Left cardiac atrium (tissue), 4 donors: ENCODE measurements at regions not wholly inside any gene's neighbourhood (a gene's known extent, or its start where the extent isn't known, plus 50 kb on each side); places are given as distances from the start of the nearest gene placed in this dataset.

ENCODE experiments used
- ATAC-seq, 2 donors: fragments of 200-7000 bp; cut with Tn5 transposase; one replicate each; pipeline ENCODE4 v1.9.1; 2020; ENCODE audit warnings: mild to moderate bottlenecking in 2 of 2, moderate library complexity in 2 of 2
- DNase-seq: peaks from one replicate; pipeline ENCODE4 v3.0.0-alpha.2; 2020
- intact Hi-C, 2 donors: fragments of 100-400 bp; cut with DNase I; formaldehyde crosslinking; loops; one replicate each; pipeline versions ENCODE4 v1.14.1 to v1.15.1; 2022 to 2023
- donor health status: DM: no; HTN: yes; CAD: no.
- donor health status: DM: no; HTN: yes; CAD: no; lungs with severe emphysema.
- donor health status: DM: yes; HTN: yes; CAD: no.
- donor health status: Dilated cardiomyopathy.

GRCh38 chr10:128973221-128973620 lies 493.8 kb upstream of the MGMT start:
- DNase-seq (no peak), ATAC-seq (no peak)
- intact Hi-C loops = no loop called here

DNA sequence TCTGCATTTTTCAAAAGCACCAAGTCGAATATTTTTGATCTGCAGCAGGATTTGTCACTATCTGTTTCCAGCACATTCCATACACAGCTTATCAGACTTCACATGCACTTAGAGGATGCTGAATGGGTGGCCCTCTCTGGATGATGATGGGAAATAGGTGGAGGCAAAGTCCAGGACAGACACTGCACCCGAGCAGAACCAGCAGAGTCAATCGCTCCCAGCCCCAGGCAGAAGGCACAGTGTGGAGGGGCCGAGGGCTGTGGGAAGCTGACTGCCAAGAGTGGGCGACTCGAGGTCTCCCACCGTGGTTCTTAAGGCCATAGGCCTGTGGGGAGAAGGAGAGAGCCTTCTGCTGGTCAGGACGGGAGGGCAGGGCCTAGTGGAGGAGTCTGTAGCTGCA lies 490.2 kb upstream of the MGMT start:
- intact Hi-C loops = no loop called here
- ATAC-seq (no peak), DNase-seq (no peak)

DNA sequence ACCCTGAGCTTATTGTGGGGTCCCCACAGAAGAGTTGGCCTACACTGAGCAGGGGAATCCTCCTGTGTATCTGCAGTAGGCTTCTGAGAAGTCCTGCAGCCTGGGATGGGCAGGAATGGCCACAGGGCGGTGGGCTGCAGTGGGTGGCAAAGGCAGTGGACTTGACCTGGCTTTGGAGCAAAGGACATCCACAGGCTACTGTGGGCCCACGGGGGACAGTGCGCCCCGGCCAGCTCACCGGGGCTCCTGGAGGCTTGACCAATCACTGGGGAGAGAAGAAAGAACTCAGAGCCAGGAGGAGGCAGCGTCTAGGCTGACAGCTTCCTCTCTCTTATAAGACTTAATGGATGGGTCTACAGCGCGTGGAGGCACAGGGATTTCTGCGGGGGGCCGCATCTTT lies 488.8 kb upstream of the MGMT start:
- ATAC-seq = no peak
- DNase-seq = no peak

DNA sequence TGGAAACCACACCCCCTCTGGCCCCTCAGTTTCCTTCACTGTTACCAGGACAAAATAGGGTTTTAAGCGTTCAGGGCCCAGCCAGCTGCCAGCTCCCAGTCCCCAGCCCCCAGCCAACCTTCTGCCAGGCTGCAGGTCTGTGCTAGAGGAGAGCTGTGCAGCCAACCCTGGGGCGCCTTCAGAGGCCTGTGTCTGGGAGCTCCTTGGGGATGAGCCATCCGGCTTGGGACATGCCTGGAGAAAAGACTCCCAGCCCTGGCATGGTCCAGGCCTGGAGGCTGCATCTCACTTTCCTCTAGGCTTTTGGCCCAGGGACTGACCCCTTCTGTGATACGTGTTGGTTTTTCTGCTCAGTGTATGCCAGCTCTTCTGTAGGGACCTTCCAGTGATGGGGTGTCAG lies 487.6 kb upstream of the MGMT start:
- DNase-seq (no peak), ATAC-seq (no peak)
- intact Hi-C loops = no loop called here

More for the DNA sequence above, 488.8 kb upstream of the MGMT start:
- intact Hi-C loops = no loop called here

- no peak for DNase-seq
- ATAC-seq = no peak
- intact Hi-C loops = no loop called here
These were observed 485.8 kb upstream of the MGMT start for GRCh38 chr10:128981251-128981650.

GRCh38 chr10:128981881-128982615 lies 485.0 kb upstream of the MGMT start:
- ATAC-seq = no peak
- DNase-seq = no peak
- intact Hi-C loops = no loop called here

GRCh38 chr10:128982616-128982915 lies 484.5 kb upstream of the MGMT start:
- DNase-seq (no peak), ATAC-seq (no peak)
- intact Hi-C loops = no loop called here

GRCh38 chr10:128985036-128985435 lies 482.0 kb upstream of the MGMT start:
- no peak for ATAC-seq
- DNase-seq = no peak
- intact Hi-C loops = no loop called here

GRCh38 chr10:128990986-128991385 lies 476.1 kb upstream of the MGMT start:
- intact Hi-C loops = no loop called here
- no peak for DNase-seq
- no peak for ATAC-seq

DNA sequence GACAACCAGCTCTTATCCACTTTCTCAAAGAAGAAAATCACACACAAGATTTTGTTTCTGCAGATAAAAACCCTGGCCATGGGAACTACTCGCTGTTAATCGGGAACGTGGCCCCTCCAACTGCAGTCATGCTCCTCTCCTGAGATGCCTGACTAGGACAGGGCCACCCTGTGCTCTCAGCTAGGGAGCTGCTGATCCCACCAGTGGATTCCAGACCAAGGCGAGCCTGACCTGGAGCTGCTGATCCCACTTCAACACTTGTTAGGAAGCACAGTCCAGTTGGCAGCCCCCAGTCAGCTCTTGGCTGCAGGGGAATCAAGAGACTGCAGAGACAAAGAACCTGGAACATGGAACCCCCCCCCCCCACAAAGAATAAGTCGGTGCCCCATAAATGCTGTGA lies 474.3 kb upstream of the MGMT start:
- DNase-seq (no peak), ATAC-seq (no peak)
- intact Hi-C loops = no loop called here

GRCh38 chr10:128993443-128993842 lies 473.6 kb upstream of the MGMT start:
- ATAC-seq (no peak), DNase-seq (no peak)
- intact Hi-C loops = no loop called here

GRCh38 chr10:128993911-128994538 lies 473.0 kb upstream of the MGMT start:
- ATAC-seq = no peak
- DNase-seq = no peak
- intact Hi-C loops = no loop called here

GRCh38 chr10:128994598-128995143 lies 472.4 kb upstream of the MGMT start:
- no peak for DNase-seq
- ATAC-seq = no peak

GRCh38 chr10:128995676-128996075 lies 471.4 kb upstream of the MGMT start:
- intact Hi-C loops = no loop called here

More at GRCh38 chr10:128994598-128995143, 472.4 kb upstream of the MGMT start:
- intact Hi-C loops = no loop called here

DNA sequence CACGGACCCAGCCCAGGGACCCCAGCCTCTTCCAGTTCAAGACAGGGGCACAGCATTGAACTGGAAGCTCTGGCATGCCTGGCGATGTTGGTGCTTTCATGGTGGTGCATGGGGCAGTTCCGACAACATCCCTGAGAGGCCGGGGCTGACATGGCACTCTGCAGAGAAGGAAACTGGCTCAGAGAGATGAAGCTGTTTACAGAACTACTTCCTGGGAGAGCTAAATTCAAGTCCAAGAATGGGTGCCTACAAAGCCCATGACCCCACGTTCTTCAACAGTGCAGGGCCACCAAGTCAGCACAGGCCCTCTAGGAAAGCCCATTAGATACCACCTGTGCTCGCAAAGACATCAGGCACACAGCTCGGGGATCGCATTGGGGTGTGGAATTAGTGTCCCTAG lies 470.9 kb upstream of the MGMT start:
- no peak for ATAC-seq
- intact Hi-C loops = no loop called here
- DNase-seq = no peak

More at GRCh38 chr10:128995676-128996075, 471.4 kb upstream of the MGMT start:
- DNase-seq (no peak), ATAC-seq (no peak)

DNA sequence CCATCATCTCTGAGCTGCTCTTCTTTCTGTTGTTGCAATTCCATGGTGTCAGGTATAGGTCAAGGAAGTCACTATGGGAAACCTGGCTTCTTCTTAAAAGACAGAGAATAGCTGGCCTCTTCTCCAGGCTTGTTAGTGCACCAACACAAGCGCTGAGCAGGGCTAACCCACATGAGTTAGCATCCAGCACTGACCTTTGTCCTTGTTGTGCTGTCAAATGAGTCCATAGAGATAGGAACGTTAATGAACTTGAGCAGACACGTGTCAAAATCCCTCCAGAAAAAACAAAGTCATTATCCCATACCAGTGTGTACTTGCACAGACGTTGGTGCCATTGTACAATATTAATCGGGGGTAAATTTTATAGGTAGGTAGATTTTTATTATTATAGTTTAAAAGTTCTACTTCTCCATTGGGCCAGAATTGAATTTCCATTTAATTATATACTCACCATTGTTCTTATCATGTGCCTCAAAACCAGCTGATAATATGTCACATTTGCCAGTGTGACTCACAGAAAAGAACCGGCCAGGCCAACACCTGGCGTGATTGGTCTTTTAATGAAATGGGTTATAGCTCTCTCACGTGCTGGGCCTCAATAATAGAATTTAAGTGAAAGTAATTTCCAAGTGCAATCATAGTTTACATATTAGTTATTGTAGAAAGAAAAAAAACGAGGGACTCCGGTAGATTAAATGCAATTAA lies 468.8 kb upstream of the MGMT start:
- ATAC-seq (no peak), DNase-seq (no peak)
- intact Hi-C loops = no loop called here

- no peak for DNase-seq
- no peak for ATAC-seq
- intact Hi-C loops = no loop called here
These were observed 462.6 kb upstream of the MGMT start for GRCh38 chr10:129004398-129004797.

DNA sequence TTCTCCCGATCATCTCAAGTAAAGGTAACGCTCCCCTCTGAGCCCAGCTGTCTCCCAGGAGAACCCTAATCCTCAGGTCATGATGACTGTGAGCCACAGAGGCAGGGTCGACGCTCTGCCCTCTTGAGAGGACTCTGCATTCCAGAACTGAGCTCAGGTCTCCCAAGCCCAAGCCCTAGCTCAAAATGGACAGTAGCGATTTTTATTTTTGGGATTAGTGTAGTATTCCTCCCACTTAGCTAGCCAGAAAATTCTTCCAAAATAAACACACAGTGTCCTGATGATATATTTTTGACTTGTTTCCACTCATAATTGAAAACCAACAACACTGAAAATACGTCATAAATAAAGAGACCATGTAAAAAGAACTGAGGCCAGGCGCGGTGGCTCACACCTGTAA lies 462.0 kb upstream of the MGMT start:
- intact Hi-C loops = no loop called here
- DNase-seq (no peak), ATAC-seq (no peak)

DNA sequence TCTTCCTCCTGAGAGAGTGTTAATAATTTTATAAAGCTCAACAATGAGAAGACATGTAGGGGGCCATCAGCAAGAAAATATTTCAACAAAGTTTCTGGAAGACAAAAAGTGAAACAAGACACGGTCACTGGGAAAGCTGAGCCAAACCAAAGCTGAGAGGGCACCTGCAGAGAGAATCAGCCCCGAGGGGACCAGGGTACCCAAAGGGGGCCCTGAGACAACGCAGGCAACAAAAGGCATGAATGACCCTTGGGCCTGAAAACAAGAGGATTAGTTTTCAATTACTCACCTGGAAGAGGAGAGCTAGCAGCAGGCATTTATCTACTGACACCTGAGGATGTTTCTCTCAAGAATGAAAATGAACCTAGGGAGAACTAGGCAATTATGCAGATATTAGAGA lies 461.2 kb upstream of the MGMT start:
- intact Hi-C loops = no loop called here
- DNase-seq (no peak), ATAC-seq (no peak)

GRCh38 chr10:129018511-129018910 lies 448.5 kb upstream of the MGMT start:
- intact Hi-C loops = no loop called here
- no peak for ATAC-seq
- no peak for DNase-seq
